GM13976 (cell line): ENCODE measurements at regions not wholly inside any gene's neighbourhood (a gene's known extent, or its start where the extent isn't known, plus 50 kb on each side); places are given as distances from the start of the nearest gene placed in this dataset.
A peak's percentile ranks its signal among the peaks of the same experiment; 100 is the strongest.

Experiments
- DNase-seq: peaks from one replicate; pipeline ENCODE4 v3.0.0; 2012; ENCODE audit warnings: low spot score
- CTCF ChIP-seq: IDR thresholded peaks from 2 replicates; pipeline ENCODE4 v1.5.1; 2012; ENCODE audit warnings: borderline replicate concordance, mild to moderate bottlenecking; ENCODE audit not compliant: insufficient read depth; ENCODE audit errors: extremely low read depth, missing control alignments, control extremely low read depth
- in situ Hi-C: fragments of 300-500 bp; cut with MboI; formaldehyde crosslinking; loops from one replicate; pipeline ENCODE4 v1.12.0; 2022; ENCODE audit warnings: low sequenced_read_pairs, mixed read lengths, inconsistent platforms; ENCODE audit not compliant: unreplicated experiment

DNA sequence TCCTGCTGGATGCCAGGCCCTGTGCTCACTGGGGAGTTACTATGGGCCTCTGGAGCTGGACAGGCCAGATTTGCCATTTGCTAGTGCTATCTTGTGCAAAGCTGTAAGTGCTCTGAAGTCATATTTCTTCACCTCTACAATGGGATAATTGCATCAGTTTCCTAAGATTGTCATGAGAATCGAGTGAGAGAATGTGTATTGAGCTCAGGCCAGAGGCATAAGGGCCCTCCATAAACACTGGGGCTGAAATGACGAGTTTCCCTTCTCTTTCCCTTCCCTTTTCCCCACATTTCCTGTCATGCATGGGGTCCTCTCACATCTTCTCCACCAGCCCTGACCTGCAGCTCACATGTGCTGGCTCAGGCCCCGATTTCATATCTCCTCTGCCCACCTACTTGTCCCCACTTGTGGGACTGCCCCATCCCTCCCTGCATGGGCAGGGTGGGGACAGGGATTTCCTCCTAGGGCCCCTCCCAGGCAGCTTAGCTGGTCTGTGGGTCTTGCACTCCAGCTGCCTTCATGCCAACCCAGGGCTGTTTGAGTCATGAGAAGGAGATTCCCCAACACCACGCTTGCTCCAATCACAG lies 358.8 kb downstream of the MID1IP1 start:
- in situ Hi-C loops: no loop called here
- no peak for DNase-seq
- no peak for TF ChIP-seq CTCF

DNA sequence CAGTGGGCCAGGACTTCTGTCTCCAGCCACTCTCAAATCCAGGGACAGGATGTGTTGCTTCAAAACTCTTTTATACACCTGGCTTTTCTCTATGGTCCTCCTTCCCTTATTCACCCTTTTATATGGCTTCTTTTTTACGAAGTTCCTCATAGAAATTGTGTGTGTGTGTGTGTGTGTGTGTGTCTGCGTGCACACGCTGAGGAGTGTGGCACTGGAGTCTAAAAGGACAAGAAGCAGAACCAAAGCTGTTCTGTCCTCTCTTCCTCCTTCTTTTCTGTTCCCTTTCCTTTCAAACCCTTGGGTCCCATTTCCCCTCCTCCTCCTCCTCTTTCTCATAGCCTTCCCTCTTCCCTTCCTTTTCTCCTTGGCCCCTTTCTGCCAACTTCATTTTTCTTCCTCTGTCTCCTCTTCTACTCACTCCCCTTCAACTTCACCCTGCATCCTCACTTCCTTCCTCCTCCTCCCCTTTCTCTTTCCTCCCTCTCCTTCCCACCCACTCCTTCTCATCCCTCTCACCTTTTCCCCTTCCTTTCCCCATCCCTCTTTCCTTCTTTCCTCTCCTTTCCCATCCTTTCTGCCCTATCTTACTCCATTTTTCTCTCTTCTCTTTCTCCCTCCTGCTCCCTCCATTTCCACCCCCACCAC lies 360.5 kb downstream of the MID1IP1 start:
- in situ Hi-C loops: no loop called here
- no peak for DNase-seq
- no peak for TF ChIP-seq CTCF

GRCh38 chrX:39162322-39162735 lies 361.1 kb downstream of the MID1IP1 start:
- in situ Hi-C loops: no loop called here

DNA sequence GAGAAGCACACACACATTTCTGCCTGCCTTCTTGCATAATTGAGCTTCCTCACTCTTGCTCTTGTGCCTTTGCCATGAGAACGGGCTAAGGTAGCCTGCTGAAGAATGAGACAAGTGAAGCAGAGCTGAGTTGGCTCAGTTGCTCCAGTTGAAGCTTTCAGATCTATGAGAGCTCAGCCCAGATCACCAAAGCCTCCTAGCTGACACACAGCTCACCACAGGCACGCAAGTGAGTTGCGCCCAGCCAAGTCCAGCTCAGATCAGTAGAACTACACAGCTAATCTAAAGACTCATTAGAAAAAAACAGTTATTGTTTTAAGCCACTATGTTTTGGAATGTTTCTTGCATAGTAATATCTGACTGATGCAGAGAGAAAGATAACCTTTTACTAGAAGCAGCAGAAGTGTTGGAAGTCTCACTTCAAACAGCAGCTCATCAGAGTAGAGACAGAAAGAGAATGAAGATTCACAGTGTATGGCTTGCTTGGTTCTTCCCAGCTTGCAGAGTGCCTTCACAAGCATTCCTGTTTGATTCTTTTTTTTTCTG lies 362.4 kb downstream of the MID1IP1 start:
- no peak for TF ChIP-seq CTCF
- in situ Hi-C loops: no loop called here
- no peak for DNase-seq

More at GRCh38 chrX:39162322-39162735, 361.1 kb downstream of the MID1IP1 start:
- peak; percentile 31 for DNase-seq
- TF ChIP-seq CTCF: peak; percentile 40

- no peak for DNase-seq
- TF ChIP-seq CTCF: no peak
- in situ Hi-C loops: no loop called here
Measured at GRCh38 chrX:39164212-39164611, 363.0 kb downstream of the MID1IP1 start.

DNA sequence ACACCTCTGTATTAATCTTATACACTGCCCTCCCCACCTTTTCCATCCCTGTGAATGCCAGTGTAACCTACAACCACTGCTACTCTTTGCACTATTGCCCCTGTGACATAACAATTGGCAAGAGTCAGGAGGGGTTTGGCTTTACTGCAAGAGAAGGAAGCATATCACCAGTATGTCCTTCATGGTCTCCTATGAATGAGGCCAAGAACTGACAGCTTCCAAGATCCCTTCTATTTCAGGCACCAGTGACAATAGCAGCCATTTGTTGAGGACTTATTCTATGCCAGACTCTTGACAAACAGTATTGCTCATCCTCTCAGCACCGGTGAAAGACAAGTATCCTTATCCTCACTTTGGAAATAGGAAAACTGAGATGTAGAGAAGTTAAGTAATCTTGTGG lies 363.9 kb downstream of the MID1IP1 start:
- no peak for DNase-seq
- in situ Hi-C loops: no loop called here
- TF ChIP-seq CTCF: no peak
